HEK293 (cell line): ENCODE measurements at regions not wholly inside any gene's neighbourhood (a gene's known extent, or its start where the extent isn't known, plus 50 kb on each side); places are given as distances from the start of the nearest gene placed in this dataset.

Source experiments
- GLI4 ChIP-seq: fragments of 450-650 bp; formaldehyde crosslinking; IDR thresholded peaks from 2 replicates; pipeline ENCODE4 v1.5.1; 2016; ENCODE audit warnings: missing biosample characterization, missing genetic modification characterization
- HOXA7 ChIP-seq: sonication (generic); formaldehyde crosslinking; IDR thresholded peaks from 2 replicates; pipeline ENCODE4 v1.8.1; 2022; ENCODE audit warnings: missing genetic modification reagents, borderline replicate concordance
- KLF9 ChIP-seq: fragments of 450-650 bp; formaldehyde crosslinking; IDR thresholded peaks from 2 replicates; pipeline ENCODE4 v1.5.1; 2016; ENCODE audit warnings: missing biosample characterization, missing genetic modification characterization, low read depth
- MZF1 ChIP-seq: fragments of 450-650 bp; formaldehyde crosslinking; IDR thresholded peaks from 2 replicates; pipeline ENCODE4 v1.5.1; 2017; ENCODE audit warnings: missing biosample characterization, missing genetic modification characterization, borderline replicate concordance
- YY1 ChIP-seq: fragments of 450-650 bp; formaldehyde crosslinking; IDR thresholded peaks from 2 replicates; pipeline ENCODE4 v1.5.1; 2018; ENCODE audit warnings: missing biosample characterization, missing genetic modification characterization
- ZBTB1 ChIP-seq: fragments of 450-650 bp; formaldehyde crosslinking; IDR thresholded peaks from 2 replicates; pipeline ENCODE4 v1.5.1; 2016; ENCODE audit warnings: missing biosample characterization, missing genetic modification characterization
- ZBTB20 ChIP-seq: fragments of 450-650 bp; formaldehyde crosslinking; IDR thresholded peaks from 2 replicates; pipeline ENCODE4 v1.5.1; 2016; ENCODE audit warnings: missing biosample characterization, missing genetic modification characterization
- ZNF24 ChIP-seq: fragments of 450-650 bp; formaldehyde crosslinking; IDR thresholded peaks from 2 replicates; pipeline ENCODE4 v1.5.1; 2016; ENCODE audit warnings: missing biosample characterization, missing genetic modification characterization
- TF ChIP-seq, protein P1 (sequence below): fragments of 450-650 bp; formaldehyde crosslinking; IDR thresholded peaks from 2 replicates; pipeline ENCODE4 v1.5.1; 2016; ENCODE audit warnings: missing biosample characterization, missing genetic modification characterization
- TF ChIP-seq, protein P2 (sequence below): fragments of 450-650 bp; formaldehyde crosslinking; IDR thresholded peaks from 2 replicates; pipeline ENCODE4 v1.5.1; 2016; ENCODE audit warnings: missing biosample characterization, missing genetic modification characterization
- TF ChIP-seq, protein P3 (sequence below): fragments of 450-650 bp; formaldehyde crosslinking; IDR thresholded peaks from 2 replicates; pipeline ENCODE4 v1.5.1; 2016; ENCODE audit warnings: missing biosample characterization, missing genetic modification characterization
- TF ChIP-seq, protein P4 (sequence below): fragments of 450-650 bp; formaldehyde crosslinking; IDR thresholded peaks from 2 replicates; pipeline ENCODE4 v1.5.0; 2017; ENCODE audit warnings: missing biosample characterization, missing genetic modification characterization, borderline replicate concordance

DNA sequence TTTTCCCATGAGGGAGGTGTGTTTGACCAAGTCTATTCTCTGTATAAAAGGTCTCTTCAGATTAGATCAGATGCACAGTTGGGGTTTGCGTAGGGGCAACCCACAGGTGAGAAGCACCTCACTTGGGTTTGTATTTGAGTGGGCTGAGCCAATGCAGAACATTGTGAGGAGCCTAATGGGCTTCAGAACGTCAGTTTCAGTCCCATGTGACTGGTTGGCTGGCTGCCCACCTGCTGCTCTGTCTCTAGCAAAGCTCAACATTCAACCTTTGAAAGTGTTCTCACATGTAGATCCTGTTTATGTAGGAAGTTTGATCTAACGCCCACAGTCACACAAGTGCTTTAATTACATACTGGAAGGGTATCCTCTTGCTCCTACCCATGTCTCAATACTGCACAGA is 105.5 kb downstream of the FASLG start:
- TF ChIP-seq KLF9 (no peak), HOXA7 (no peak), GLI4 (no peak), MZF1 (tag by site-specific recombination) (no peak), ZBTB1 (tag by site-specific recombination) (no peak), YY1 (tag by site-specific recombination) (no peak), ZBTB20 (tag by site-specific recombination) (no peak), ZNF24 (tag by site-specific recombination) (no peak)
- TF ChIP-seq, protein P1, sequence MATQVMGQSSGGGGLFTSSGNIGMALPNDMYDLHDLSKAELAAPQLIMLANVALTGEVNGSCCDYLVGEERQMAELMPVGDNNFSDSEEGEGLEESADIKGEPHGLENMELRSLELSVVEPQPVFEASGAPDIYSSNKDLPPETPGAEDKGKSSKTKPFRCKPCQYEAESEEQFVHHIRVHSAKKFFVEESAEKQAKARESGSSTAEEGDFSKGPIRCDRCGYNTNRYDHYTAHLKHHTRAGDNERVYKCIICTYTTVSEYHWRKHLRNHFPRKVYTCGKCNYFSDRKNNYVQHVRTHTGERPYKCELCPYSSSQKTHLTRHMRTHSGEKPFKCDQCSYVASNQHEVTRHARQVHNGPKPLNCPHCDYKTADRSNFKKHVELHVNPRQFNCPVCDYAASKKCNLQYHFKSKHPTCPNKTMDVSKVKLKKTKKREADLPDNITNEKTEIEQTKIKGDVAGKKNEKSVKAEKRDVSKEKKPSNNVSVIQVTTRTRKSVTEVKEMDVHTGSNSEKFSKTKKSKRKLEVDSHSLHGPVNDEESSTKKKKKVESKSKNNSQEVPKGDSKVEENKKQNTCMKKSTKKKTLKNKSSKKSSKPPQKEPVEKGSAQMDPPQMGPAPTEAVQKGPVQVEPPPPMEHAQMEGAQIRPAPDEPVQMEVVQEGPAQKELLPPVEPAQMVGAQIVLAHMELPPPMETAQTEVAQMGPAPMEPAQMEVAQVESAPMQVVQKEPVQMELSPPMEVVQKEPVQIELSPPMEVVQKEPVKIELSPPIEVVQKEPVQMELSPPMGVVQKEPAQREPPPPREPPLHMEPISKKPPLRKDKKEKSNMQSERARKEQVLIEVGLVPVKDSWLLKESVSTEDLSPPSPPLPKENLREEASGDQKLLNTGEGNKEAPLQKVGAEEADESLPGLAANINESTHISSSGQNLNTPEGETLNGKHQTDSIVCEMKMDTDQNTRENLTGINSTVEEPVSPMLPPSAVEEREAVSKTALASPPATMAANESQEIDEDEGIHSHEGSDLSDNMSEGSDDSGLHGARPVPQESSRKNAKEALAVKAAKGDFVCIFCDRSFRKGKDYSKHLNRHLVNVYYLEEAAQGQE (tag by site-specific recombination): no peak
- TF ChIP-seq, protein P2, sequence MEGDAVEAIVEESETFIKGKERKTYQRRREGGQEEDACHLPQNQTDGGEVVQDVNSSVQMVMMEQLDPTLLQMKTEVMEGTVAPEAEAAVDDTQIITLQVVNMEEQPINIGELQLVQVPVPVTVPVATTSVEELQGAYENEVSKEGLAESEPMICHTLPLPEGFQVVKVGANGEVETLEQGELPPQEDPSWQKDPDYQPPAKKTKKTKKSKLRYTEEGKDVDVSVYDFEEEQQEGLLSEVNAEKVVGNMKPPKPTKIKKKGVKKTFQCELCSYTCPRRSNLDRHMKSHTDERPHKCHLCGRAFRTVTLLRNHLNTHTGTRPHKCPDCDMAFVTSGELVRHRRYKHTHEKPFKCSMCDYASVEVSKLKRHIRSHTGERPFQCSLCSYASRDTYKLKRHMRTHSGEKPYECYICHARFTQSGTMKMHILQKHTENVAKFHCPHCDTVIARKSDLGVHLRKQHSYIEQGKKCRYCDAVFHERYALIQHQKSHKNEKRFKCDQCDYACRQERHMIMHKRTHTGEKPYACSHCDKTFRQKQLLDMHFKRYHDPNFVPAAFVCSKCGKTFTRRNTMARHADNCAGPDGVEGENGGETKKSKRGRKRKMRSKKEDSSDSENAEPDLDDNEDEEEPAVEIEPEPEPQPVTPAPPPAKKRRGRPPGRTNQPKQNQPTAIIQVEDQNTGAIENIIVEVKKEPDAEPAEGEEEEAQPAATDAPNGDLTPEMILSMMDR (tag by site-specific recombination): no peak
- TF ChIP-seq, protein P3, sequence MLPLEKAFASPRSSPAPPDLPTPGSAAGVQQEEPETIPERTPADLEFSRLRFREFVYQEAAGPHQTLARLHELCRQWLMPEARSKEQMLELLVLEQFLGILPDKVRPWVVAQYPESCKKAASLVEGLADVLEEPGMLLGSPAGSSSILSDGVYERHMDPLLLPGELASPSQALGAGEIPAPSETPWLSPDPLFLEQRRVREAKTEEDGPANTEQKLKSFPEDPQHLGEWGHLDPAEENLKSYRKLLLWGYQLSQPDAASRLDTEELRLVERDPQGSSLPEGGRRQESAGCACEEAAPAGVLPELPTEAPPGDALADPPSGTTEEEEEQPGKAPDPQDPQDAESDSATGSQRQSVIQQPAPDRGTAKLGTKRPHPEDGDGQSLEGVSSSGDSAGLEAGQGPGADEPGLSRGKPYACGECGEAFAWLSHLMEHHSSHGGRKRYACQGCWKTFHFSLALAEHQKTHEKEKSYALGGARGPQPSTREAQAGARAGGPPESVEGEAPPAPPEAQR (tag by site-specific recombination): no peak
- TF ChIP-seq, protein P4, sequence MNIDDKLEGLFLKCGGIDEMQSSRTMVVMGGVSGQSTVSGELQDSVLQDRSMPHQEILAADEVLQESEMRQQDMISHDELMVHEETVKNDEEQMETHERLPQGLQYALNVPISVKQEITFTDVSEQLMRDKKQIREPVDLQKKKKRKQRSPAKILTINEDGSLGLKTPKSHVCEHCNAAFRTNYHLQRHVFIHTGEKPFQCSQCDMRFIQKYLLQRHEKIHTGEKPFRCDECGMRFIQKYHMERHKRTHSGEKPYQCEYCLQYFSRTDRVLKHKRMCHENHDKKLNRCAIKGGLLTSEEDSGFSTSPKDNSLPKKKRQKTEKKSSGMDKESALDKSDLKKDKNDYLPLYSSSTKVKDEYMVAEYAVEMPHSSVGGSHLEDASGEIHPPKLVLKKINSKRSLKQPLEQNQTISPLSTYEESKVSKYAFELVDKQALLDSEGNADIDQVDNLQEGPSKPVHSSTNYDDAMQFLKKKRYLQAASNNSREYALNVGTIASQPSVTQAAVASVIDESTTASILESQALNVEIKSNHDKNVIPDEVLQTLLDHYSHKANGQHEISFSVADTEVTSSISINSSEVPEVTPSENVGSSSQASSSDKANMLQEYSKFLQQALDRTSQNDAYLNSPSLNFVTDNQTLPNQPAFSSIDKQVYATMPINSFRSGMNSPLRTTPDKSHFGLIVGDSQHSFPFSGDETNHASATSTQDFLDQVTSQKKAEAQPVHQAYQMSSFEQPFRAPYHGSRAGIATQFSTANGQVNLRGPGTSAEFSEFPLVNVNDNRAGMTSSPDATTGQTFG (tag by site-specific recombination): no peak
